ENCODE measurements at regions not wholly inside any gene's neighbourhood (a gene's known extent, or its start where the extent isn't known, plus 50 kb on each side); places are given as distances from the start of the nearest gene placed in this dataset.

- ChIA-PET POLR2A (no interaction called here), CTCF (ENCODE audit: low intra/inter-chr PET ratio, low total read pairs) (no interaction called here)
- Histone ChIP-seq H4K20me1 (ENCODE audit: insufficient read depth, low read length) (no peaks in the 10 kb centered on the region), H3K27ac (ENCODE audit: extremely low read length, insufficient read depth, low read length) (no peak overlapping the region), H3K4me1 (ENCODE audit: insufficient read depth, low read length) (no peaks in the 10 kb centered on the region), H3K79me2 (ENCODE audit: insufficient read depth, low read length) (no peaks in the 10 kb centered on the region), H2AFZ (ENCODE audit: low read length) (no peak overlapping the region), H3K36me3 (replicated peaks in 1 of 2; ENCODE audit: control insufficient read depth in 1 of 2, insufficient read depth in 2 of 2, low read length in 2 of 2) (no peaks in the 10 kb centered on the region), H3K9ac (ENCODE audit: insufficient read depth, low read depth, low read length) (no peak overlapping the region), H3K4me2 (ENCODE audit: low read depth, low read length) (no peak overlapping the region), H3K9me3 (ENCODE audit: low read length) (no peaks in the 10 kb centered on the region), H3K27me3 (ENCODE audit: control insufficient read depth in 1 of 2, insufficient read depth in 2 of 2, low read length in 2 of 2) (peaks cover 0 to 16% of the 10 kb centered on the region in 2 experiments; a peak in 3 of 5 replicates), H3K4me3 (replicated peaks in 1 of 3; ENCODE audit: insufficient read depth in 1 of 3, low read depth in 2 of 3, low read length in 3 of 3) (no peak overlapping the region)
- intact Hi-C loops (cut with micrococcal nuclease; ENCODE audit: unreplicated experiment) (no loop called here), in situ Hi-C loops (cut with HindIII; ENCODE audit: extremely low pct_ligation_motif_present, low pct_unique_long_range_greater_than_20kb) (no loop called here)
- ATAC-seq: no peak
- BruUV-seq (replicated peaks): no TSS peak
- no peak for DNase-seq (ENCODE audit: low spot score)
- no peak for FAIRE-seq
- TF ChIP-seq ZNF790 (CRISPR knock-in tag; IDR thresholded peaks at IDR 0.05; ENCODE audit: borderline replicate concordance) (no peak), ZNF563 (CRISPR knock-in tag; IDR thresholded peaks at IDR 0.05) (no peak), SRSF4 (IDR thresholded peaks at IDR 0.05; ENCODE audit: low read depth, low read length, poor library complexity, severe bottlenecking) (no peak)
- WGBS (ENCODE audit: low lambda C conversion rate): 22% methylated on average over 10 of the region's 10 CpGs
These were observed 131.0 kb downstream of the TMEM182 start for GRCh38 chr2:102892698-102893310.

DNA sequence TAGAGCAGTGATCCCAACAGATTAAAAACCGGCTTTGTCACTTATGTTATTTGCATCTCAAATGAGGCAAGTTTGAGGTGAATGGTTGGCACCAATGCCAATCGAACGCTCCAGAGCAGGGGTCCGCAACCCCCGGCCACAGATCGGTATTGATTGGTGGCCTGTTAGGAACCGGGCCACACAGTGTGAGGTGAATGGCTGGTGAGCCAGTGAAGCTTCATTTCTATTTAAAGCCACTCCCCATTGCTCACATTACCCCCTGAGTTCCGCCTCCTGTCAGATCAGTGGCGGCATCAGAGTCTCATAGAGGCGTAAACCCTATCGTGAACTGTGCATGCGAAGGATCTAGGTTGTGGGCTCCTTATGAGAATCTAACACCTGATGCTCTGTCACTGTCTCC lies 132.0 kb downstream of the TMEM182 start:
- no peak for DNase-seq (ENCODE audit: low spot score)
- no peak overlapping the region for H3K27ac ChIP-seq (ENCODE audit: extremely low read length, insufficient read depth, low read length)
- no peak overlapping the region for H2AFZ ChIP-seq (ENCODE audit: low read length)
- H3K4me2 ChIP-seq (ENCODE audit: low read depth, low read length): no peak overlapping the region
- H3K79me2 ChIP-seq (ENCODE audit: insufficient read depth, low read length): no peaks in the 10 kb centered on the region
- no peaks in the 10 kb centered on the region for H3K36me3 ChIP-seq (replicated peaks in 1 of 2; ENCODE audit: control insufficient read depth in 1 of 2, insufficient read depth in 2 of 2, low read length in 2 of 2)
- in situ Hi-C loops (cut with HindIII; ENCODE audit: extremely low pct_ligation_motif_present, low pct_unique_long_range_greater_than_20kb) (no loop called here), intact Hi-C loops (cut with micrococcal nuclease; ENCODE audit: unreplicated experiment) (no loop called here)
- BruUV-seq (replicated peaks): no TSS peak
- ChIA-PET CTCF (ENCODE audit: low intra/inter-chr PET ratio, low total read pairs) (no interaction called here), POLR2A (no interaction called here)
- no peaks in the 10 kb centered on the region for H3K4me1 ChIP-seq (ENCODE audit: insufficient read depth, low read length)
- WGBS (ENCODE audit: low lambda C conversion rate): 41% methylated on average over 12 of the region's 12 CpGs
- ATAC-seq: no peak
- no peaks in the 10 kb centered on the region for H4K20me1 ChIP-seq (ENCODE audit: insufficient read depth, low read length)
- no peak for TF ChIP-seq ZNF10 (CRISPR knock-in tag; IDR thresholded peaks at IDR 0.05; ENCODE audit: borderline replicate concordance, low read depth)
- no peak for TF ChIP-seq MATR3 (CRISPR knock-in tag; IDR thresholded peaks at IDR 0.05)
- no peak for TF ChIP-seq MLLT10 (CRISPR knock-in tag; IDR thresholded peaks at IDR 0.05)
- TF ChIP-seq PHF21A (CRISPR knock-in tag; IDR thresholded peaks at IDR 0.05): no peak
- no peak for TF ChIP-seq HDAC1 (CRISPR knock-in tag; IDR thresholded peaks at IDR 0.05)
- TF ChIP-seq ISX (CRISPR knock-in tag; conservative IDR thresholded peaks at IDR 0.05): no peak
- no peak for TF ChIP-seq ZNF441 (CRISPR knock-in tag; IDR thresholded peaks at IDR 0.05; ENCODE audit: borderline replicate concordance)
- no peak for TF ChIP-seq ZNF850 (CRISPR knock-in tag; conservative IDR thresholded peaks at IDR 0.05)
- no peak for TF ChIP-seq ZNF569 (CRISPR knock-in tag; IDR thresholded peaks at IDR 0.05; ENCODE audit: borderline replicate concordance)
- FAIRE-seq: no peak
- no peak overlapping the region for H3K9ac ChIP-seq (ENCODE audit: insufficient read depth, low read depth, low read length)
- H3K27me3 ChIP-seq (ENCODE audit: control insufficient read depth in 1 of 2, insufficient read depth in 2 of 2, low read length in 2 of 2): peaks cover 0 to 16% of the 10 kb centered on the region in 2 experiments; a peak in 3 of 5 replicates
- H3K9me3 ChIP-seq (ENCODE audit: low read length): no peaks in the 10 kb centered on the region
- H3K4me3 ChIP-seq (replicated peaks in 1 of 3; ENCODE audit: insufficient read depth in 1 of 3, low read depth in 2 of 3, low read length in 3 of 3): no peak overlapping the region
